ENCODE measurements at regions not wholly inside any gene's neighbourhood (a gene's known extent, or its start where the extent isn't known, plus 50 kb on each side); places are given as distances from the start of the nearest gene placed in this dataset.
"Not testable (repeated sequence)": the region's sequence is repeated elsewhere in the genome, so short reads cannot be mapped to it uniquely, and the experiment has no call there.

- no peak for DNase-seq (ENCODE audit: low read depth)
- H3K4me3 ChIP-seq (ENCODE audit: low read depth, low read length): no peak overlapping the region
Measured at GRCh38 chr5:39712316-39713249, 287.8 kb upstream of the DAB2 start.

GRCh38 chr5:39711821-39712220 lies 287.0 kb upstream of the DAB2 start:
- no peak overlapping the region for H3K4me3 ChIP-seq (ENCODE audit: low read depth, low read length)
- no peak for DNase-seq (ENCODE audit: low read depth)

GRCh38 chr5:39709032-39709431 lies 284.3 kb upstream of the DAB2 start:
- no peak for DNase-seq (ENCODE audit: low read depth)

GRCh38 chr5:39702928-39703327 lies 278.1 kb upstream of the DAB2 start:
- no peak overlapping the region for H3K4me3 ChIP-seq (ENCODE audit: low read depth, low read length)
- no peak for DNase-seq (ENCODE audit: low read depth)

More at GRCh38 chr5:39709032-39709431, 284.3 kb upstream of the DAB2 start:
- H3K4me3 ChIP-seq (ENCODE audit: low read depth, low read length): no peak overlapping the region

DNA sequence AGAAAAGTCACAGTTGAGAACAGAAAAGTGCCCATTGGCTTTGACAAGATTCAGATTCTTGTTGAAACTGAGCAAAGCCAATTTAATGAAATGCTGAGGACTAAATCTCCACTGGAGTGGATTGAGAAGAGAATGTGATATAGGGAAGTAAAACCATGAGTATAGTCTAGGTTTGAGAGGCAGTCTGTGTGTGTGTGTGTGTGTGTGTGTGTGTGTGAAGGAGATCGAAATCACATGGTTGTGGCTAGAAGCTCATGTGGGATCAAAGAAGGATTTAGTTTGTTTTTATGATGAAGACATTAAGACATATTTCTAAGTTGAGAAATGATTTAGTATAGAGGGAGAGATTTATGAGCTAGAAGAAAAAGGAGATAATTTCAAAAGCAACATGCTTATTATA lies 275.7 kb upstream of the DAB2 start:
- no peak overlapping the region for H3K4me3 ChIP-seq (ENCODE audit: low read depth, low read length)
- DNase-seq (ENCODE audit: low read depth): no peak

DNA sequence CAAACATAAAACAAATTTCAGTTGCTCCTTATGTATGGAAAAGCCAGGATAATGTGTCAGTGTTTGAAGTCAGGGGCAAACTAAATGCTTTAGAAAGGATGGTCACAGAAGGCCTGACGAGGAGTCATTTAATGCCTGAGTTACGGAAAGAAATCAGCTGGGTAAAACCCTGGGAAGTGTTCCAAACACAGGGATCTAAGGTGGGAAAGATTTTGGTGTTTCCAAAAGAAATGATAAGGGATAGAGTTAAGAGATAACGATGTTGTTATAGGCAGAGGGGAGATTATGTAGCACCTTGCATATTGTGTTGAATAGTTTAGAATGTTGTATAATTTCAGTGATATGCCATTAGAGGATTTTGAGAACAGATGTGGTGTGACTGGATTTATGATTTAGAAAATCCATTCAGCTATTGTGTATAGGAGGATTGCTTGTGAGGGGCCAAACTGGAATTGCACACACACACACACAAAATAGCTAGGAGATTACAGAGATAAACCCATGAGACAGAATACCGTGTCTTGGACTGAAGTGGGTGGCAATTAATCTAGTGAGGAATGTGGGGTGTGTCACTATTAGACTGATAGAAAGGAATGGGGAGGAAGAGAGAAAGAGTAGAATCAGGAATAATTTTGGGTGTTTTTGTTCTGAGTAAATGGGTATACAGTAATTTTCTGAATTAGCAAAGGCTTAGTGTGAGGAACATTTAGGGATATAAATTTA lies 274.2 kb upstream of the DAB2 start:
- no peak for DNase-seq (ENCODE audit: low read depth)
- H3K4me3 ChIP-seq (ENCODE audit: low read depth, low read length): no peak overlapping the region

- no peak for DNase-seq (ENCODE audit: low read depth)
- no peak overlapping the region for H3K4me3 ChIP-seq (ENCODE audit: low read depth, low read length)
Measured at GRCh38 chr5:39697881-39698280, 273.1 kb upstream of the DAB2 start.

DNA sequence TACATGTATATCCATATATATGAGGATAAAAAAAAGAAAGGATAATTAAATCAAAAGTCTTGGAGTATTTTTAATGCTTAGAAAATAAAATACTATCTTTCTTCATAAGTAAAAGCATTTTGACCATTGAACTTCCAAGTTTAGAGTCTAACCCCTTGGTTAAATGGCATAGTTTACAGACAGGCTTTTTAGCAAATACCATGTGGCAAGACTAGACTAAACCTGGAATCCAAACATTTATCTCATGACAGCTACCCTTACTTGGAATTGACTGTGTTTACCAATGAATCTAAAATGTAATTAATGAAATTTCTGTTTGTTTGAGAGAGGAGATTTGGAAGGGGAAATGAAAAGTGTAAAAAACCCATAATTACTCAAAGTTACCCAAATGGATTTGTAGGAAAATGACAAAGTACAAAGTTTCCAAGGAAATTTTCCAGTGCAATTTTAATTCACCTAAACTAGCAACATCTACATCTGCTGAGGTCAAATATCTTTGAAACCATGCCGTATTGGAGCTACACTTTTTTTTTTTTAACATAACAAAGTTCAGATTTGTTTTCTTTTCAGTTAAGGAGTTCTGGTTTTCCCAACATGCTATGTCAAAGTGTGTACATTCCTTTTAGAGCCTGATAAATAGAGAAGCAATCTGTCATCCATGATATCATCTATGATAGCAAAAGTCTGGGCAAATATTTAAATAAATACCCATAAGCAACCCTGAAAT lies 272.1 kb upstream of the DAB2 start:
- no peak for DNase-seq (ENCODE audit: low read depth)
- H3K4me3 ChIP-seq (ENCODE audit: low read depth, low read length): no peak overlapping the region

GRCh38 chr5:39691993-39692392 lies 267.2 kb upstream of the DAB2 start:
- no peak for DNase-seq (ENCODE audit: low read depth)
- H3K4me3 ChIP-seq (ENCODE audit: low read depth, low read length): no peak overlapping the region

GRCh38 chr5:39691136-39691535 lies 266.4 kb upstream of the DAB2 start:
- no peak for DNase-seq (ENCODE audit: low read depth)

DNA sequence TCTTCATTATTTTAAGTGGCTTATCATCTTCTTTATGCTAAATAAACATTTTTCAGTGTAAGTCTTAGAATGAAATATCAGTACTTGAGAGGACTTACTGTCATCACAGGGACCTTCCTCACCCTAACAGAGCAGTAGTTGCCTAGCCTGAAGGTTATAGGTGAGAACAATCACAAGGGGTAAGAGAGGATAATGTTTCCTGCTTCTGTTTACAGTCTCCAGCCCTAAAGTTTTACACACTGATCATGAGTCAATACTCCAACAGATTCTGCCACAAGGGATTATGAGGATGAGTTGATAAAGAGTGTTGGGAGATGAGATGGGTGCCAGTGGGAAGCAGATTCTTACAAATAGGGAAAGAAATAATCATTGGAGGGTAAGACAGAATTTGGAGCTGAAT lies 265.1 kb upstream of the DAB2 start:
- no peak for DNase-seq (ENCODE audit: low read depth)
- no peak overlapping the region for H3K4me3 ChIP-seq (ENCODE audit: low read depth, low read length)

More at GRCh38 chr5:39691136-39691535, 266.4 kb upstream of the DAB2 start:
- no peak overlapping the region for H3K4me3 ChIP-seq (ENCODE audit: low read depth, low read length)

- not testable (repeated sequence) for H3K4me3 ChIP-seq (ENCODE audit: low read depth, low read length); DNase-seq (ENCODE audit: low read depth)
Measured at GRCh38 chr5:39687924-39688323, 263.1 kb upstream of the DAB2 start.

DNA sequence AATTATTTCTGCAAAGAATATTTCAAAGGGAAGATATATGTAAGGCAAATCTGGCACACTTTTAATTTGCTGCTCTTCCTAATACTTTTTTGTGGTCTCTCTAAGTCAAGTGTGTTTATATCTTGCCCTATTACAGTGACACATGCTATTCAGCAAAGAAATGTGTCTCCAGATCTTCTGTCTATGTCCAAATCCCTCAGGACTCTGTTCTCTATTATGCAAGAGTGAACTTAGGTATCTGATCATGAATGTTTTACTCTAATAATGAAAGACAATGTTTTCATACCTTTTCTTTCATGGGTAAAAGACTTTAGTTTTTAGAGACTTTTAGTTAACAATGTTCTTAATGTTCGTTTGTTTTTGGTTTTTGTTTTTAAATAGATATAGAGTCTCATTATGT lies 255.4 kb upstream of the DAB2 start:
- no peak overlapping the region for H3K4me3 ChIP-seq (ENCODE audit: low read depth, low read length)
- DNase-seq (ENCODE audit: low read depth): no peak

GRCh38 chr5:39678534-39678933 lies 253.8 kb upstream of the DAB2 start:
- no peak overlapping the region for H3K4me3 ChIP-seq (ENCODE audit: low read depth, low read length)
- no peak for DNase-seq (ENCODE audit: low read depth)

GRCh38 chr5:39675676-39676075 lies 250.9 kb upstream of the DAB2 start:
- peak; percentile 18 for DNase-seq (ENCODE audit: low read depth)
- H3K4me3 ChIP-seq (ENCODE audit: low read depth, low read length): no peak overlapping the region

DNA sequence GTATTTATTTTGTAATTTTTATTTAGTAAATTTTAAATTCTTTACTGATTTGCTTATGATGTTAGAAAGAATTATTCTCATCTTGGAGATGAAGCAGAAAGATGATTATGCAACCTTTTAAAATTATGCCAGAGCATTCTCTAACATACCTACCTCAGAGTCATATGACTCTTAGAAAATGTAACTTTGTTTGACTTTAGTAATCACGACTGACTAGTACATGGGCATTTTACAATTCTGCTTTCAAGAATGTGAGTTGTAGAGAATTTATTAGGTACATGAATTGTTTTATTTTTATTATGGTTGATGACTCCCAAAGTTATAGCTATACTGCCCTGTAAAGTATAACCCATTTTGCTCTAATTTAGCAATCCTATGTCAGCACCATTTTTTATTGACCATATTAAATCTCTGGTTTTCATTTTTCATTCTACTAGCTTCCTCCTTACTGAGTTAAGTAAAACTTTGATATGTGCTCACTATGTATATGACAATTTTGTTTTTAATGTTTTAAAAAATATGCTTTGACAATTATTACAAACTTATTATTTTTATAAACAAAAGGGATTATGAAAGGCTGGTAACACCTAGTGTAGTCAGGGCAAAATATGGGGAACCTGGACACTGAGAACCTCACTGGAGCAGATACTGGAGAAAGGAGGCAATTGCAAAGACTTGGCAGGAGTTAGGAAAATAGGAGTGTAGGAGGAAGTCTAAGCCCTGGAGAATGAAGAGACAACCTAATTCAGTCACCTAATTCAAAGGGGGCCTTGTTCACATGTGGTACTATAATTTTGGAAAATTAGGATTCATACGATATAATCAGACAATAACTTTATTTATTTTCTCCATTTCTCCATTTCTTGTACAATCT lies 249.7 kb upstream of the DAB2 start:
- no peak overlapping the region for H3K4me3 ChIP-seq (ENCODE audit: low read depth, low read length)
- DNase-seq (ENCODE audit: low read depth): no peak

- no peak for DNase-seq (ENCODE audit: low read depth)
- no peak overlapping the region for H3K4me3 ChIP-seq (ENCODE audit: low read depth, low read length)
Measured at GRCh38 chr5:39671561-39671961, 246.8 kb upstream of the DAB2 start.

DNA sequence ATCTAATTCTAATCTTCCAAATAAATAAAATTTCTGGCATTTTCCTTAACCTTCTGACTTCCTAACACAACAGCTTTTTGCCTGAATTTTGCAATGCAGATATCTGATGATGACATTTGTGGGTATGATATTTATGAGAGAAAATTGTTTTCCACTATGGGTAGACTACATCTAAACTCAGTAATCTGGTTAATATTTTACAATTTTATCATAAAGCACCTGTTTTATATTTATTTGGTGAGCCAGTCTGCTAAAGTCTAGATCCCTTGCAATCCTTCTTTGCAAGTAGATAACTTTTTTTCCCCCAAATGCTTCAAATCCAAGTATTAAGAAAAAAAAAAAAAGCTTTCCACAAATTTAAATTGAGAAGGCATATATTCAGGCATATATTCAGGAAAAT lies 246.2 kb upstream of the DAB2 start:
- no peak overlapping the region for H3K4me3 ChIP-seq (ENCODE audit: low read depth, low read length)
- DNase-seq (ENCODE audit: low read depth): no peak

GRCh38 chr5:39670391-39670790 lies 245.6 kb upstream of the DAB2 start:
- DNase-seq (ENCODE audit: low read depth): no peak
- no peak overlapping the region for H3K4me3 ChIP-seq (ENCODE audit: low read depth, low read length)

Data from skeletal muscle cell (primary cell).